ENCODE measurements at regions not wholly inside any gene's neighbourhood (a gene's known extent, or its start where the extent isn't known, plus 50 kb on each side); places are given as distances from the start of the nearest gene placed in this dataset.

GRCh38 chr4:38535717-38536116 lies 128.3 kb upstream of the KLF3 start:
- H3K4me3 Mint-ChIP-seq = no peak overlapping the region
- H3K27me3 Mint-ChIP-seq = no peaks in the 10 kb centered on the region
- no peaks in the 10 kb centered on the region for H3K9me3 Mint-ChIP-seq
- no peak for DNase-seq (ENCODE audit: extremely low spot score, unreplicated experiment)
- no peak overlapping the region for H3K27ac Mint-ChIP-seq
- peaks cover 8% of the 10 kb centered on the region for H3K4me1 Mint-ChIP-seq (ENCODE audit: unreplicated experiment)
- TF ChIP-seq CTCF (conservative IDR thresholded peaks at IDR 0.05) = no peak
- no peaks in the 10 kb centered on the region for H3K36me3 Mint-ChIP-seq

GRCh38 chr4:38536716-38537115 lies 127.3 kb upstream of the KLF3 start:
- Mint-ChIP-seq H3K4me1 (ENCODE audit: unreplicated experiment) (no peaks in the 10 kb centered on the region), H3K27ac (no peak overlapping the region), H3K36me3 (no peaks in the 10 kb centered on the region), H3K4me3 (no peak overlapping the region), H3K27me3 (no peaks in the 10 kb centered on the region), H3K9me3 (no peaks in the 10 kb centered on the region)
- no peak for TF ChIP-seq CTCF (conservative IDR thresholded peaks at IDR 0.05)
- DNase-seq (ENCODE audit: extremely low spot score, unreplicated experiment) = no peak

- H3K4me3 Mint-ChIP-seq = no peak overlapping the region
- no peaks in the 10 kb centered on the region for H3K9me3 Mint-ChIP-seq
- no peak overlapping the region for H3K27ac Mint-ChIP-seq
- no peak for DNase-seq (ENCODE audit: extremely low spot score, unreplicated experiment)
- H3K4me1 Mint-ChIP-seq (ENCODE audit: unreplicated experiment) = no peaks in the 10 kb centered on the region
- H3K27me3 Mint-ChIP-seq = no peaks in the 10 kb centered on the region
- no peaks in the 10 kb centered on the region for H3K36me3 Mint-ChIP-seq
- no peak for TF ChIP-seq CTCF (conservative IDR thresholded peaks at IDR 0.05)
Measured at GRCh38 chr4:38537666-38538065, 126.3 kb upstream of the KLF3 start.

- no peak overlapping the region for H3K4me3 Mint-ChIP-seq
- H3K36me3 Mint-ChIP-seq = no peaks in the 10 kb centered on the region
- H3K27me3 Mint-ChIP-seq = no peaks in the 10 kb centered on the region
- DNase-seq (ENCODE audit: extremely low spot score, unreplicated experiment) = no peak
- no peak overlapping the region for H3K27ac Mint-ChIP-seq
- TF ChIP-seq CTCF (conservative IDR thresholded peaks at IDR 0.05) = no peak
- no peaks in the 10 kb centered on the region for H3K4me1 Mint-ChIP-seq (ENCODE audit: unreplicated experiment)
- no peaks in the 10 kb centered on the region for H3K9me3 Mint-ChIP-seq
Measured at GRCh38 chr4:38538517-38538916, 125.5 kb upstream of the KLF3 start.

GRCh38 chr4:38539501-38539900 lies 124.5 kb upstream of the KLF3 start:
- no peaks in the 10 kb centered on the region for H3K27me3 Mint-ChIP-seq
- no peak for DNase-seq (ENCODE audit: extremely low spot score, unreplicated experiment)
- no peak overlapping the region for H3K27ac Mint-ChIP-seq
- no peak for TF ChIP-seq CTCF (conservative IDR thresholded peaks at IDR 0.05)
- H3K36me3 Mint-ChIP-seq = no peaks in the 10 kb centered on the region
- H3K4me3 Mint-ChIP-seq = no peak overlapping the region
- H3K9me3 Mint-ChIP-seq = no peaks in the 10 kb centered on the region
- H3K4me1 Mint-ChIP-seq (ENCODE audit: unreplicated experiment) = no peaks in the 10 kb centered on the region

- H3K27ac Mint-ChIP-seq = no peak overlapping the region
- H3K27me3 Mint-ChIP-seq = no peaks in the 10 kb centered on the region
- H3K9me3 Mint-ChIP-seq = peaks cover 6% of the 10 kb centered on the region
- no peaks in the 10 kb centered on the region for H3K36me3 Mint-ChIP-seq
- TF ChIP-seq CTCF (conservative IDR thresholded peaks at IDR 0.05) = no peak
- H3K4me3 Mint-ChIP-seq = no peak overlapping the region
- DNase-seq (ENCODE audit: extremely low spot score, unreplicated experiment) = no peak
- H3K4me1 Mint-ChIP-seq (ENCODE audit: unreplicated experiment) = no peaks in the 10 kb centered on the region
Measured at GRCh38 chr4:38547052-38547451, 116.9 kb upstream of the KLF3 start.

Data from type B pancreatic cell (in vitro differentiated cells).